GM18498 (cell line): ENCODE measurements at regions not wholly inside any gene's neighbourhood (a gene's known extent, or its start where the extent isn't known, plus 50 kb on each side); places are given as distances from the start of the nearest gene placed in this dataset.

ENCODE experiments used
- ATAC-seq: cut with Tn5 transposase; IDR thresholded peaks from one replicate; pipeline ENCODE4 v1.9.1; 2021; ENCODE audit warnings: mild to moderate bottlenecking, moderate library complexity; ENCODE audit not compliant: unreplicated experiment

- ATAC-seq, result no peak
Observed at GRCh38 chr5:113792806-113793205, 279.3 kb downstream of the YTHDC2 start.

- ATAC-seq, result no peak
Observed at GRCh38 chr5:113794981-113795380, 281.5 kb downstream of the YTHDC2 start.

- no peak for ATAC-seq
Observed at GRCh38 chr5:113800686-113801085, 287.2 kb downstream of the YTHDC2 start.

GRCh38 chr5:113804264-113804663, 290.8 kb downstream of the YTHDC2 start:
- ATAC-seq, result no peak

- ATAC-seq, result no peak
Observed at GRCh38 chr5:113804943-113805342, 291.4 kb downstream of the YTHDC2 start.

GRCh38 chr5:113806250-113806649, 292.8 kb downstream of the YTHDC2 start:
- ATAC-seq, result no peak

- no peak for ATAC-seq
Observed at GRCh38 chr5:113806904-113807303, 293.4 kb downstream of the YTHDC2 start.

GRCh38 chr5:113807427-113807991, 294.0 kb downstream of the YTHDC2 start:
- ATAC-seq, result no peak

GRCh38 chr5:113808956-113809355, 295.5 kb downstream of the YTHDC2 start:
- ATAC-seq, result no peak

- no peak for ATAC-seq
Observed at GRCh38 chr5:113809626-113810025, 296.1 kb downstream of the YTHDC2 start.

GRCh38 chr5:113813466-113813865, 300.0 kb downstream of the YTHDC2 start:
- no peak for ATAC-seq

GRCh38 chr5:113817683-113818082, 304.2 kb downstream of the YTHDC2 start:
- ATAC-seq, result no peak

GRCh38 chr5:113823696-113824095, 310.2 kb downstream of the YTHDC2 start:
- no peak for ATAC-seq

GRCh38 chr5:113824307-113824706, 310.8 kb downstream of the YTHDC2 start:
- ATAC-seq, result no peak

GRCh38 chr5:113825176-113825575, 311.7 kb downstream of the YTHDC2 start:
- no peak for ATAC-seq

- no peak for ATAC-seq
Observed at GRCh38 chr5:113846941-113847340, 333.4 kb downstream of the YTHDC2 start.

- ATAC-seq, result no peak
Observed at GRCh38 chr5:113864437-113864836, 350.9 kb downstream of the YTHDC2 start.

GRCh38 chr5:113866763-113867162, 353.3 kb downstream of the YTHDC2 start:
- ATAC-seq, result no peak

- no peak for ATAC-seq
Observed at GRCh38 chr5:113869611-113870010, 356.1 kb downstream of the YTHDC2 start.

GRCh38 chr5:113871972-113872371, 358.5 kb downstream of the YTHDC2 start:
- no peak for ATAC-seq

- ATAC-seq, result no peak
Observed at GRCh38 chr5:113875096-113875495, 361.6 kb downstream of the YTHDC2 start.

- no peak for ATAC-seq
Observed at GRCh38 chr5:113891491-113891890, 378.0 kb downstream of the YTHDC2 start.

GRCh38 chr5:113896789-113897188, 383.3 kb downstream of the YTHDC2 start:
- ATAC-seq, result no peak
